ENCODE measurements at regions not wholly inside any gene's neighbourhood (a gene's known extent, or its start where the extent isn't known, plus 50 kb on each side); places are given as distances from the start of the nearest gene placed in this dataset.

DNA sequence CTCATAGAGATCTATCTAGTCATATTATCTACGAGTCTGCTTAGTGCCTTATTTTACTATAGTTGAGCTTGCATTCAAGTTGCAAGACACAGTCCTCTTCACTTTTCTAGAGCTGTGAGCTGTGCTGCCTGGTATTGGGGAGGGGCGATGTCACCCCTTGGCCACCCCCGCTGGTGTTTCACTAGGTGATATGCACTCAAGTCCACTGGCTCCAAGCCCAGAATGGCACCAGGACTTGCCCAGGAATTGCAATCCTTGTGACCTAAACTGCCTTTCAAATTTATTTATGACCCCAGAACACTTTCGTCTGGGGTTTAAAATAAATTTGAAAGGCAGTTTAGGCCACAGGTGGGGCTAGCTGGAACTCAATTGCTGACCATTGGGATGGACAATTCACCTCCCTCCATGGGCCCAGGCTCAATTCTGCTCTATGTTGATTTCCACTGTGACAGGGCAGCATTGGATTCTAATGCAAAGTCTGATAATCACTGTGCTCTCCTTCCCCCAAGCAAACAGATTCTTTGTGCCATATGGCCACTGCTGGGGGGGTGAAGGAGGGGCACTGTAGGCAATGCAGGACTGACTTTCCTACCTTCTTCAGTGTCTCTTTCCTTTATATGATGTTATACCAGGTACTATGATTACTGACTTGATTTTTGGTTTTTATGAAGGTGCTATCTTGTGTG is 1244.2 kb upstream of the MIR17HG start:
- Histone ChIP-seq H3K9me1 (ENCODE audit: control insufficient read depth, insufficient read depth, low read length) (no peaks in the 10 kb centered on the region), H3K36me3 (ENCODE audit: control insufficient read depth, insufficient read depth, low read length) (no peaks in the 10 kb centered on the region), H3K27me3 (ENCODE audit: control insufficient read depth in 2 of 2, insufficient read depth in 2 of 2, low read length in 2 of 2) (no peaks in the 10 kb centered on the region), H3K79me2 (ENCODE audit: control insufficient read depth, insufficient read depth, low read length) (no peaks in the 10 kb centered on the region), H2AFZ (ENCODE audit: low read depth, low read length) (no peak overlapping the region), H4K20me1 (replicated peaks; ENCODE audit: control insufficient read depth, insufficient read depth, low read length) (no peaks in the 10 kb centered on the region), H3K4me1 (replicated peaks in 1 of 2; ENCODE audit: control insufficient read depth in 2 of 2, insufficient read depth in 2 of 2, low read length in 2 of 2) (no peaks in the 10 kb centered on the region), H3K4me2 (ENCODE audit: insufficient read depth, low read length) (no peak overlapping the region), H3K9ac (ENCODE audit: insufficient read depth in 1 of 2, low read depth in 2 of 2, low read length in 2 of 2) (no peak overlapping the region), H3K27ac (ENCODE audit: extremely low read depth, low read depth, low read length) (no peak overlapping the region), H3K9me3 (replicated peaks; ENCODE audit: control insufficient read depth, insufficient read depth, low read depth, low read length) (peaks cover 10% of the 10 kb centered on the region), H3K4me3 (no peak overlapping the region)
- WGBS (ENCODE audit: insufficient coverage, low coverage, missing lambda C conversion rate): 0% methylated on average over 4 of the region's 4 CpGs
- DNase-seq (ENCODE audit: extremely low read depth in 1 of 4, low spot score in 3 of 4) (no peak), FAIRE-seq (no peak), ATAC-seq (no peak)
- ChIA-PET POLR2A (no interaction called here), CTCF (ENCODE audit: low intra/inter-chr PET ratio) (no interaction called here)
- TF ChIP-seq SIN3B (IDR thresholded peaks at IDR 0.05; ENCODE audit: low read depth) (no peak), MYNN (IDR thresholded peaks at IDR 0.05) (no peak), MYNN (CRISPR knock-in tag; IDR thresholded peaks at IDR 0.05) (0 out of 2 replicates have a peak, but pooled peaks have one; percentile 4), CBX3 (IDR thresholded peaks at IDR 0.05; ENCODE audit: borderline replicate concordance in 1 of 2, low read length in 2 of 2) (peak in 1 of 2 experiments; percentile 50; a peak in 1 of 3 replicates)
- BruUV-seq (replicated peaks): no TSS peak
- intact Hi-C loops (cut with micrococcal nuclease): no loop called here
- in situ Hi-C loops (cut with MboI): no loop called here

DNA sequence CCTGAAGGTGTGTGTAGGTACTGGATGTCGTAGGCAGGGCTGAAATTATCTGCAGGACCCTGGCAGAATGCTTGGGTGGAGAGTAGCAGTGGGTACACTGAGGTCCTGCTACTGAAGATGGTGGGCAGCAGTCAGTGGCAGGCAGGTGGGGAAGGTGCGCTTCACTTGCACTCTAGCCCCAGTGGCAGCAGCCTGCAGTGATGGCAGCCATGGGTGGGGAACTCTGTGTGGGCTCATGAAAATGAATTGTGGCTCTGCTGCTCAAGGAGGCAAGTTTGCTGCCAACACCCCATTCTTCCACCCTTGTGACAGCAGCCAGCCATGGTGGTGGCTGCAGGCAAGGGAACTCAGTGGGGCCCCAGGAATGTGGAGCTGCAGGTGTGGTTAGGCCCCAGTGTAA is 1242.7 kb upstream of the MIR17HG start:
- in situ Hi-C loops (cut with MboI): no loop called here
- peaks cover 10% of the 10 kb centered on the region for H3K9me3 ChIP-seq (replicated peaks; ENCODE audit: control insufficient read depth, insufficient read depth, low read depth, low read length)
- no peaks in the 10 kb centered on the region for H3K27me3 ChIP-seq (ENCODE audit: control insufficient read depth in 2 of 2, insufficient read depth in 2 of 2, low read length in 2 of 2)
- TF ChIP-seq CHD1 (IDR thresholded peaks at IDR 0.05; ENCODE audit: low read length): peak; percentile 46
- TF ChIP-seq POLR3A (IDR thresholded peaks at IDR 0.05; ENCODE audit: borderline replicate concordance, extremely low read depth, insufficient read depth, insufficient read length): no peak
- TF ChIP-seq, protein P1, sequence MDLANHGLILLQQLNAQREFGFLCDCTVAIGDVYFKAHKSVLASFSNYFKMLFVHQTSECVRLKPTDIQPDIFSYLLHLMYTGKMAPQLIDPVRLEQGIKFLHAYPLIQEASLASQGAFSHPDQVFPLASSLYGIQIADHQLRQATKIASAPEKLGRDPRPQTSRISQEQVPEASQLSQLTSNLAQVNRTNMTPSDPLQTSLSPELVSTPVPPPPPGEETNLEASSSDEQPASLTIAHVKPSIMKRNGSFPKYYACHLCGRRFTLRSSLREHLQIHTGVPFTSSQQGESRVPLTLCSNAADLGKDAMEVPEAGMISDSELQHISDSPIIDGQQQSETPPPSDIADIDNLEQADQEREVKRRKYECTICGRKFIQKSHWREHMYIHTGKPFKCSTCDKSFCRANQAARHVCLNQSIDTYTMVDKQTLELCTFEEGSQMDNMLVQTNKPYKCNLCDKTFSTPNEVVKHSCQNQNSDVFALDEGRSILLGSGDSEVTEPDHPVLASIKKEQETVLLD (IDR thresholded peaks at IDR 0.05): no peak
- peak in 1 of 3 experiments; percentile 11 for TF ChIP-seq YY1 (IDR thresholded peaks at IDR 0.05; ENCODE audit: borderline replicate concordance in 1 of 3, control insufficient read depth in 1 of 3, extremely low read depth in 1 of 3, insufficient read depth in 3 of 3, insufficient read length in 1 of 3, insufficient replicate concordance in 2 of 3, low read depth in 1 of 3, low read length in 2 of 3)
- TF ChIP-seq SETDB1 (IDR thresholded peaks at IDR 0.05; ENCODE audit: low read length): peak; percentile 88
- TF ChIP-seq SIX5 (IDR thresholded peaks at IDR 0.05; ENCODE audit: borderline replicate concordance in 1 of 2, insufficient read depth in 1 of 2, low read depth in 1 of 2, low read length in 2 of 2): 0 out of 4 replicates have a peak, but pooled peaks of 1 of the 2 experiments have one; percentile 15
- WGBS (ENCODE audit: insufficient coverage, low coverage, missing lambda C conversion rate): 2% methylated on average over 2 of the region's 2 CpGs
- H3K9ac ChIP-seq (ENCODE audit: insufficient read depth in 1 of 2, low read depth in 2 of 2, low read length in 2 of 2): no peak overlapping the region
- FAIRE-seq: no peak
- CTCF ChIA-PET (ENCODE audit: low intra/inter-chr PET ratio): no interaction called here
- no peak overlapping the region for H3K4me3 ChIP-seq
- intact Hi-C loops (cut with micrococcal nuclease): no loop called here
- H4K20me1 ChIP-seq (replicated peaks; ENCODE audit: control insufficient read depth, insufficient read depth, low read length): no peaks in the 10 kb centered on the region
- H3K4me2 ChIP-seq (ENCODE audit: insufficient read depth, low read length): no peak overlapping the region
- POLR2A ChIA-PET: no interaction called here
- no peak for DNase-seq (ENCODE audit: extremely low read depth in 1 of 4, low spot score in 3 of 4)
- H3K4me1 ChIP-seq (replicated peaks in 1 of 2; ENCODE audit: control insufficient read depth in 2 of 2, insufficient read depth in 2 of 2, low read length in 2 of 2): no peaks in the 10 kb centered on the region
- BruUV-seq (replicated peaks): no TSS peak
- no peak overlapping the region for H3K27ac ChIP-seq (ENCODE audit: extremely low read depth, low read depth, low read length)
- no peaks in the 10 kb centered on the region for H3K79me2 ChIP-seq (ENCODE audit: control insufficient read depth, insufficient read depth, low read length)
- H3K9me1 ChIP-seq (ENCODE audit: control insufficient read depth, insufficient read depth, low read length): no peaks in the 10 kb centered on the region
- H2AFZ ChIP-seq (ENCODE audit: low read depth, low read length): no peak overlapping the region
- no peaks in the 10 kb centered on the region for H3K36me3 ChIP-seq (ENCODE audit: control insufficient read depth, insufficient read depth, low read length)
- ATAC-seq: no peak; the same call in 1 of the 3 replicates

Measured in K562 (cell line).